ENCODE measurements at regions not wholly inside any gene's neighbourhood (a gene's known extent, or its start where the extent isn't known, plus 50 kb on each side); places are given as distances from the start of the nearest gene placed in this dataset.

- Histone ChIP-seq H3K36me3 (replicated peaks in 1 of 2; ENCODE audit: control extremely low read depth in 1 of 2, control insufficient read depth in 1 of 2, extremely low read depth in 1 of 2, insufficient read depth in 2 of 2, low read length in 1 of 2) (no peaks in the 10 kb centered on the region), H3K27ac (ENCODE audit: low read length in 2 of 2) (no peak overlapping the region), H3K4me3 (ENCODE audit: control extremely low read depth in 1 of 5, extremely low read depth in 1 of 5, insufficient read depth in 1 of 5, low read depth in 2 of 5, low read length in 4 of 5) (no peak overlapping the region), H4K20me1 (ENCODE audit: control insufficient read depth, insufficient read depth, low read length, poor library complexity, severe bottlenecking) (no peaks in the 10 kb centered on the region), H2AFZ (ENCODE audit: insufficient read depth, low read depth, low read length, poor library complexity, severe bottlenecking) (no peak overlapping the region), H3K4me1 (ENCODE audit: control insufficient read depth in 2 of 2, insufficient read depth in 2 of 2, low read length in 2 of 2) (no peaks in the 10 kb centered on the region), H3K79me2 (ENCODE audit: control insufficient read depth, insufficient read depth, low read length) (no peaks in the 10 kb centered on the region), H3K4me2 (replicated peaks; ENCODE audit: low read depth, low read length, poor library complexity, severe bottlenecking) (no peak overlapping the region), H3K9ac (ENCODE audit: low read length) (no peak overlapping the region), H3K9me3 (ENCODE audit: control extremely low read depth in 1 of 3, control insufficient read depth in 2 of 3, insufficient read depth in 1 of 3, low read length in 2 of 3) (no peaks in the 10 kb centered on the region), H3K27me3 (replicated peaks in 1 of 4; ENCODE audit: control extremely low read depth in 1 of 4, control insufficient read depth in 3 of 4, insufficient read depth in 4 of 4, low read length in 3 of 4) (no peaks in the 10 kb centered on the region)
- CTCF ChIA-PET = interaction anchor here (1.1 kb wide), 1 partner anchor 234 kb away, joined by 3 read pairs; no protein-coding TSS in a partner anchor
- Mint-ChIP-seq H3K4me1 (no peaks in the 10 kb centered on the region), H3K27ac (no peak overlapping the region), H3K4me3 (no peak overlapping the region), H3K27me3 (no peaks in the 10 kb centered on the region), H3K9me3 (ENCODE audit: insufficient read depth) (no peaks in the 10 kb centered on the region)
- intact Hi-C loops (cut with micrococcal nuclease) = no loop called here
- ATAC-seq (ENCODE audit: low read depth) (no peak), DNase-seq (no peak)
- POLR2A ChIA-PET = interaction anchor here (0.5 kb wide), 1 partner anchor 1262 kb away, joined by 5 read pairs; no protein-coding TSS in a partner anchor
- WGBS (ENCODE audit: insufficient coverage) = 98% methylated on average over 5 of the region's 7 CpGs
- TF ChIP-seq CTCF (IDR thresholded peaks at IDR 0.05) = no peak
- TF ChIP-seq EZH2 (IDR thresholded peaks at IDR 0.05; ENCODE audit: borderline replicate concordance, insufficient read depth, low read depth, low read length, poor library complexity, severe bottlenecking) = no peak
These were observed 192.0 kb upstream of the ZEB2 start for GRCh38 chr2:144711630-144712549.

- ChIA-PET POLR2A (no interaction called here), CTCF (interaction anchor here (1.1 kb wide), 1 partner anchor 234 kb away, joined by 3 read pairs; no protein-coding TSS in a partner anchor)
- H3K36me3 ChIP-seq (replicated peaks in 1 of 2; ENCODE audit: control extremely low read depth in 1 of 2, control insufficient read depth in 1 of 2, extremely low read depth in 1 of 2, insufficient read depth in 2 of 2, low read length in 1 of 2) = no peaks in the 10 kb centered on the region
- Mint-ChIP-seq H3K4me1 (no peaks in the 10 kb centered on the region), H3K27me3 (no peaks in the 10 kb centered on the region), H3K9me3 (ENCODE audit: insufficient read depth) (no peaks in the 10 kb centered on the region), H3K27ac (no peak overlapping the region), H3K4me3 (no peak overlapping the region)
- H3K27me3 ChIP-seq (replicated peaks in 1 of 4; ENCODE audit: control extremely low read depth in 1 of 4, control insufficient read depth in 3 of 4, insufficient read depth in 4 of 4, low read length in 3 of 4) = no peaks in the 10 kb centered on the region
- no peak overlapping the region for H2AFZ ChIP-seq (ENCODE audit: insufficient read depth, low read depth, low read length, poor library complexity, severe bottlenecking)
- DNase-seq = no peak
- intact Hi-C loops (cut with micrococcal nuclease) = no loop called here
- H3K4me3 ChIP-seq (ENCODE audit: control extremely low read depth in 1 of 5, extremely low read depth in 1 of 5, insufficient read depth in 1 of 5, low read depth in 2 of 5, low read length in 4 of 5) = no peak overlapping the region
- H3K4me1 ChIP-seq (ENCODE audit: control insufficient read depth in 2 of 2, insufficient read depth in 2 of 2, low read length in 2 of 2) = no peaks in the 10 kb centered on the region
- H3K9me3 ChIP-seq (ENCODE audit: control extremely low read depth in 1 of 3, control insufficient read depth in 2 of 3, insufficient read depth in 1 of 3, low read length in 2 of 3) = no peaks in the 10 kb centered on the region
- H3K9ac ChIP-seq (ENCODE audit: low read length) = no peak overlapping the region
- no peaks in the 10 kb centered on the region for H3K79me2 ChIP-seq (ENCODE audit: control insufficient read depth, insufficient read depth, low read length)
- H3K4me2 ChIP-seq (replicated peaks; ENCODE audit: low read depth, low read length, poor library complexity, severe bottlenecking) = no peak overlapping the region
- no peaks in the 10 kb centered on the region for H4K20me1 ChIP-seq (ENCODE audit: control insufficient read depth, insufficient read depth, low read length, poor library complexity, severe bottlenecking)
- TF ChIP-seq CTCF (IDR thresholded peaks at IDR 0.05) (no peak), EZH2 (IDR thresholded peaks at IDR 0.05; ENCODE audit: borderline replicate concordance, insufficient read depth, low read depth, low read length, poor library complexity, severe bottlenecking) (no peak)
- ATAC-seq (ENCODE audit: low read depth) = no peak
- no peak overlapping the region for H3K27ac ChIP-seq (ENCODE audit: low read length in 2 of 2)
These were observed 191.2 kb upstream of the ZEB2 start for GRCh38 chr2:144711084-144711483.
